ENCODE measurements at regions not wholly inside any gene's neighbourhood (a gene's known extent, or its start where the extent isn't known, plus 50 kb on each side); places are given as distances from the start of the nearest gene placed in this dataset.

DNA sequence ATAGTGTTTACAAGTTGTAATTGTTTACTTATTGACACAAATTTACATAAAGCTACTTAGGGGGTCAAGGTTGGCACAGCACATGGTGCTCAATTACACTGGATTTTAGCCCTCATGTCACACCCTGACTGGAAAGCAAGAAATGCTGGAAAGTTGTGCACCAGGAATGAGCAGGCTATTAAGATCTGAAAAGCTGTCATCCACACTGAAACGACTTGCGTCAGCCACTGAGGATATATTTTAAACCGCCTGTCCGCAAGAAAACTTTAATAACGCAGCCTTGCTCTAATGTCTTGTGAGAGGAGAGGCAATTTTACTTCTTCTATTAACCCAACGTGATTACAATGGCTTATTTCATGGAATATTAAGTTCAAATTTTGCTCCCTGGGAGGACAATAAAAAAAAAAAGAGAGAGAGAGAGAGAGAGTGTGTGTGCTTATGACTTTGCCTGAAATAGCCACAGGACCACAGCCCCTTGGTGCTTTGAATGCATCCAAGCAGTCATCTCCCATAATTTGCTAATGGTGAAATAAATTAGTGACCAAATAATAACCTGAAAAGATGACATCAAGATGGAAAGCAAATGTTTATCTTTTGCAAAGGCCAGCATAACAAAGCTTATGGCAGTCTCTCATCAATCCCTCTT is 425.4 kb upstream of the PSMD7 start:
- TF ChIP-seq CTCF (conservative IDR thresholded peaks at IDR 0.05; ENCODE audit: low read length) (no peak), EZH2phosphoT487 (IDR thresholded peaks at IDR 0.05; ENCODE audit: borderline replicate concordance, low read depth, low read length) (no peak)

All from OCI-LY7 (cell line).